ENCODE measurements at regions not wholly inside any gene's neighbourhood (a gene's known extent, or its start where the extent isn't known, plus 50 kb on each side); places are given as distances from the start of the nearest gene placed in this dataset.

GRCh38 chr9:86893811-86894490, 53.4 kb downstream of the GAS1 start:
- no peak for DNase-seq (ENCODE audit: low read depth)
- in situ Hi-C loops (cut with HindIII; ENCODE audit: low pct_unique_long_range_greater_than_20kb, low sequenced_read_pairs), result no loop called here

DNA sequence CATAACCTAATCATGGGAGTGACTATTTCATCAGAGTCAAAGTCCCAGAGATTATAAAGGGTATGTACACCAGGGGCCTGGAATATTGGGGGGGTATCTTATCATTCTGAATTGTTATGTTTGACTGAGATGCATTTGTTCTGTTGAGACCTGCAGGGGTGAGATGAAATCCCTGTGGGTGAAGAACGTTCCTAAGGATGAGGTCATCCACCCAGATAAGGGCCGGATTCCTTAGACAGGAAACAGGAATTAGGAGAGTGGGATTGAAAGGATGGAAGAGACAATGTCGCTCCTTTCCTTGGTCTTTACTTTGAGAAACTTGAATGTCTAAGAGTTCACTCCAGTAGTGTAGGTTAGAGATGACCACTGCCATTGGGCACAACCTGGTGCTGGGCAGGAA, 54.7 kb downstream of the GAS1 start:
- no peak for DNase-seq (ENCODE audit: low read depth)
- in situ Hi-C loops (cut with HindIII; ENCODE audit: low pct_unique_long_range_greater_than_20kb, low sequenced_read_pairs), result no loop called here

GRCh38 chr9:86891886-86892437, 55.3 kb downstream of the GAS1 start:
- no peak for DNase-seq (ENCODE audit: low read depth)
- in situ Hi-C loops (cut with HindIII; ENCODE audit: low pct_unique_long_range_greater_than_20kb, low sequenced_read_pairs), result no loop called here

- in situ Hi-C loops (cut with HindIII; ENCODE audit: low pct_unique_long_range_greater_than_20kb, low sequenced_read_pairs), result no loop called here
- no peak for DNase-seq (ENCODE audit: low read depth)
Measured at GRCh38 chr9:86891091-86891490, 56.2 kb downstream of the GAS1 start.

- in situ Hi-C loops (cut with HindIII; ENCODE audit: low pct_unique_long_range_greater_than_20kb, low sequenced_read_pairs), result no loop called here
- no peak for DNase-seq (ENCODE audit: low read depth)
Measured at GRCh38 chr9:86885232-86885631, 62.1 kb downstream of the GAS1 start.

DNA sequence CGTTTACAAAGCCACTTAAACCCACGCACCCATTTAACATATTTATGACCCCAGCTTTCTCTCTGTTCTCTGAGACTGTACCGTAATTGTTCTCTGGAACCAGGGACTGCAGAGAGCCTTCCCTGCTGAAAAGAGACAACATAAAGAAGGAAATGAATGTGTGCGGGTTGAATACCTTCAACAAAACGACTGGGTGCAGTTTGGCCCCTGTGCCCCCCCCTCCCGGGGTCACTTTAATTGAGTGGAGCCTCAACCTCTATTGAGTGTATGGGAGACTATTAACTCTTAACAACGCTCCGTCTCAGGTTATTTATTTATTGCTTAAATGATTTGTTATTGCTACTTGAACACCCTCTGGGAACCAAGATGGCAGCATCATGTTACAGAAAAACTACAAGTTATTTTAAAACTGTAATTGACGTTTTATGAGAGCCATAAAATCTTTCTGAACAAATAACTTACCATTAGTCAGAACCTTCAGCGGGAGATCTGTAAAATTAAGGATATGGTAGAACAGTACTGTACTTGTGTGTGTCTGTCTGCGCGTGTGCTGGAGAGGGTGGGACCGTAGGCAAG, 70.6 kb downstream of the GAS1 start:
- in situ Hi-C loops (cut with HindIII; ENCODE audit: low pct_unique_long_range_greater_than_20kb, low sequenced_read_pairs), result no loop called here
- no peak for DNase-seq (ENCODE audit: low read depth)

DNA sequence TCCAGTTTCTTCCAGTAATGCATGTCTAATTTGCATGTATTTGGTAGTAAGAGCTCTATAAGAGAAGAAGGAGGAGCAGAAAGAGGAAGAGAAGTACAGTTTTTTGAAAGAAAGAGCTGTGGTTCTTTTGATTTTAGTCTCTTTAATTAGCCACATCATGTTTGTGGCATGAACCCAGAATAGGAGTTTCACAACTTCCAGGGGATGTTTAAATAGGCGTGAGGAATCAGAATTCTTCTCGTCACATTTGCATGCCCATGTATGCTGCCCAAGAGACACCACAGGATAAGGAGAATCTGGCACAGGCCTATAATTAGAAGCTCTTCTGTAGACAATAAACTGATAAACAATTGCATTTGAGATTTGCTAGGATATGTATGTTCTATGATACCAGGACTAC, 78.7 kb downstream of the GAS1 start:
- in situ Hi-C loops (cut with HindIII; ENCODE audit: low pct_unique_long_range_greater_than_20kb, low sequenced_read_pairs), result no loop called here
- no peak for DNase-seq (ENCODE audit: low read depth)

GRCh38 chr9:86867804-86868313, 79.4 kb downstream of the GAS1 start:
- peak; percentile 10 for DNase-seq (ENCODE audit: low read depth)

DNA sequence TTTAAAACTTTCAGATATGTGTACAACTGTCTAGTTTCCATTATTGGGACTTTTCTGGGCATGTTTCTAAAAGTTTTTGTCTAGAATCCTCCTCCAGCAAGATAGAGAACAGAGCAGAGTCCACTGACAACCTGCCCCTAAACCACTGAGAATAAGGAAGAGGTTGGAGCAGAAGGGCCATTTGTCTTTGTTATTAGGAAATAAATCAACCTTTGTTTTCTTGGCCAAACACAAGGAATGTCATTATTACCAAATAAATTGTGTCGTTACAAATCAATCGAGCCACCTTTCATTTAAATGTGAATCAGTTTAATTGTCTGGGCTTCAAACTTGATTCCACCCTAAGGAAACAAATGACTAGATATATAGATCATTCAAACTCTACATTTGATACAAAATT, 81.4 kb downstream of the GAS1 start:
- DNase-seq (ENCODE audit: low read depth), result no peak
- in situ Hi-C loops (cut with HindIII; ENCODE audit: low pct_unique_long_range_greater_than_20kb, low sequenced_read_pairs), result no loop called here

More at GRCh38 chr9:86867804-86868313, 79.4 kb downstream of the GAS1 start:
- in situ Hi-C loops (cut with HindIII; ENCODE audit: low pct_unique_long_range_greater_than_20kb, low sequenced_read_pairs), result no loop called here

- in situ Hi-C loops (cut with HindIII; ENCODE audit: low pct_unique_long_range_greater_than_20kb, low sequenced_read_pairs), result no loop called here
- no peak for DNase-seq (ENCODE audit: low read depth)
Measured at GRCh38 chr9:86860006-86860405, 87.3 kb downstream of the GAS1 start.

DNA sequence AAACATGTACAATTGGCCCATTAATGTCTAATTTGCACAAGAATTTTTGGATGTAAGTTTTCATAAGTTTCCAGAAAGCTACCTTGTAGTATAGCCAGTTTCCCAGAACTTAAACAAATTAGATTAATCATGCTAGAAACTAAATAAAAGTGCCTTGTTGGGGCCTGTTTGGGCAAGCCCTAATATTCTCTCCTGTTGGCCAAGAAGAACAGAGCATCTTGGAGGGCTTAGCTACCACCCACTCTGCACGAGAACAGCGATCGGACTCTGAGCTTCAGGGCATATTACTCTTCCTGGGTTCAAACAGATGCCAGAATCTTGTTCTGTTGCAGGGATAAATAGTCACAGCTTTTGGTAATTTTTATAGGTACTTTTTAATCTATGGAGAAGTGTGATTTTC, 88.2 kb downstream of the GAS1 start:
- in situ Hi-C loops (cut with HindIII; ENCODE audit: low pct_unique_long_range_greater_than_20kb, low sequenced_read_pairs), result no loop called here
- no peak for DNase-seq (ENCODE audit: low read depth)

DNA sequence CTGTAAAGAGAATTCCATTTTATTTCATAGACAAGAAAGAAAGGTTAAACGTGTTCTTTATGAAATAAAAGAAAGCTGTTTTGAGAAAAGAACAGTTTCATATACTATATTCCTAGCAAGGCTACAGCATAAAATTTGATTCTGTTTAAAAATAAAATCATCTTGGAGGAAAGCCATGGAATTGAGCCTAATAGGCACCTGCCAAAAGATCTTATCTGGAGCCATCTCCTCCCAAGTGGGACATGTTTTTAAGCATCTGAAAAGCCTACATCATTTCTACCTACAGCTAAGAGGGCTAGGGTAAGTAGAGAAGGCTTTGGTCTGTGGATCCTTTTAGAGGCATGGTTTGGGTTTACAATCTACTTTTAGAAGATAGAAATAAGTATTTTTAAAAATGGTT, 89.3 kb downstream of the GAS1 start:
- in situ Hi-C loops (cut with HindIII; ENCODE audit: low pct_unique_long_range_greater_than_20kb, low sequenced_read_pairs), result no loop called here
- no peak for DNase-seq (ENCODE audit: low read depth)

DNA sequence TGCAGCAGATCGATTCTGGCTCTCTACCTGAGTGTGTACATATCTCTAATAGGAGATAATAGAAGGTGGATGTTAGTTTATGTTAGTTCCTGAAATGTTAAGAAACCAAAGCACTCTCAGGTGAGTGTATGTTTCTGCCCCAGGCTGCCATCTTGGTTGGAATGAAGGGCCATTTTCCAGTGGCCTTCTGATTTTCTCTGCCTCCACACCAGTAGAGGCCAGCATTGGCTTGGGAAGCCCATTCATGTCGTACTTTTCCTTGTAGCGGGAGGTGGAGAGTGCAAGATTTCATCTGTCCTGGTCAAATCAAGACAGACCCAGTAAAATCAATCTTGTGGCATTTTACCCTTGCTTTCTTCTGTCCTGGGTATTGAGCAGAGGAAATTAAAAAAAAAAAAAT, 91.0 kb downstream of the GAS1 start:
- in situ Hi-C loops (cut with HindIII; ENCODE audit: low pct_unique_long_range_greater_than_20kb, low sequenced_read_pairs), result no loop called here
- no peak for DNase-seq (ENCODE audit: low read depth)

DNA sequence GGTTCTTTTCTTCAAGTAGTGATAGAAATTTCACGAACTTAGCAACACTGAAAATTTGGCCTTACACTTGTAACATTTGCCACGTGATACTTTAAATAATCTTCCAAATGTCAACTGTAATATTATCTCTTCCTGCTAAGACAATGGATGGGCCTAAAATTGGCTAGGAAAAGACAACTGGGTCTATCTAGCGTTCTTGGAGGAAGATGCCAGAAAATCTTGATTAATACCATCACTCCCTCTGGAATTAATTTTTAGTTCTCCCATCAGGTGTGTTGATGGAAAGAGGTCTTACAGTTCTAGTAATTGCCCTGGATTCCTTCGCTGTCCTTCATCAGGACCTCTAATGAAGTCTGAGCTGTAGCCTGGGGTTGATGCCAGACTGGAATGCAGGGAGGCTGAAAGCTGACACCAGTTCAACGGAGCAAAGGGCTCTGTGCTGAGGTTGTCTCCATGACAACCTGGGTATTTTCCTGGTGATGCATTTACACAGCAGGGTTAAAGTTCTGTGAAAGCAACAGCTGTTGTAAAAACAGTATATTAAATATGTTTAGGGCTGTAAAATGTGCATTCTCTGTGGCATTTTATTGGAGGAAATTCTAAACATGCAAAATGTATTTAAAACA, 92.3 kb downstream of the GAS1 start:
- peak; percentile 25 for DNase-seq (ENCODE audit: low read depth)
- in situ Hi-C loops (cut with HindIII; ENCODE audit: low pct_unique_long_range_greater_than_20kb, low sequenced_read_pairs), result no loop called here

DNA sequence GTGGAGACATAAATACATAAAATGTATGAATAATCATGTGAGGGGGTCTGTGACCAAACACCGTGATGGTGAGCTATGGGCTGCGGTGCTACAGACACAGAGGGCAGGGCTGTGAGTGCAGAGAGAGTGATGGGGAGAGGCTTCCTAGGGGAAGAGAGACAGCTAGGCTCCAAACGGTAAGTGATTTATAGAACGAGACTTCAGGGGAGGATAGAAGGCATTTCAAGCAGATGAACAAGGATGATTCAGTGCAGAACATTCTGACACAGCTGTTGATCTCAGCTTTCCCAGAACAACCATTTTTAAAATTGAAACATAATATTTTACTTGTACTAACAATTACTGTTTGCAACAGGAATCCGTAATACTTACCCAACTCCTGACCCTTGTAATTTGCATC, 100.7 kb downstream of the GAS1 start:
- DNase-seq (ENCODE audit: low read depth), result no peak
- in situ Hi-C loops (cut with HindIII; ENCODE audit: low pct_unique_long_range_greater_than_20kb, low sequenced_read_pairs), result no loop called here

DNA sequence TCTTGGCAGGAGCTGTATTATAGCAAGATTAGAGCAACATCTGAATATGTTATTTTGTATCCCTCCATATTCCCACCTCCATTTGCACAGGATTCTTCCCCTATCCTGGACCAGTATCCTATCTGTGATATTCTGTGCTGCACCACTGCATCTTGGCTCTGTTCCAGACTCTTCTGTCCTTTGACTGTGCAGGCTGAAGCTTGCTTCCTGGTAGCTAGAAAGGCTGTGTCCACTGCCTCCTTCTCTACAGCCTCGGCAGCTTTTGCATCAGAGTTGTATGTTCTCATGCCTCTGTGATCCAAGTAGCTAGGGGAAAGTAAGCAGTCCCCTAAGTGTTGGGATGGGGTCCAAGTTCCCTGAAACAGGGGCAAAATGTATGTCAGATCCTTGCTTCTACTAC, 104.1 kb downstream of the GAS1 start:
- no peak for DNase-seq (ENCODE audit: low read depth)
- in situ Hi-C loops (cut with HindIII; ENCODE audit: low pct_unique_long_range_greater_than_20kb, low sequenced_read_pairs), result no loop called here

DNA sequence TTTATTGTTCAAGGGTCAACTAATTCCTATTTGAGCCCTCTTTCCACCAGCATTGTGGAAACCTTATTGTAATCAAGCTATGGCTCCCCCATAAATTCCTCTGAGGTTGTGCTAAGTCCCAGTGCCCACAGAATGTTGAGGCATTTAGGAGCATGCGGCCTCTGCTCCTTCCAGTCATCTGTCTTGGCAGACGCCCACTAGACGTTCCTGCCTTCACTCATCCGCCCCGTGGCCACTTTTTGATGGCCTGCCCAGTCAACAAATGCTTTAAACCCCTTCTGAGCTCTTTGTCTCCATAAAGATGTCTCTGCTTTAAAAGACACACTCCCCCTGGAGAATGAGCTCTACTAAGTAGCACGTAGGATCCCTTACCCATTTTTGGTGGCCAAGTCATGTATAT, 104.7 kb downstream of the GAS1 start:
- no peak for DNase-seq (ENCODE audit: low read depth)
- in situ Hi-C loops (cut with HindIII; ENCODE audit: low pct_unique_long_range_greater_than_20kb, low sequenced_read_pairs), result no loop called here

DNA sequence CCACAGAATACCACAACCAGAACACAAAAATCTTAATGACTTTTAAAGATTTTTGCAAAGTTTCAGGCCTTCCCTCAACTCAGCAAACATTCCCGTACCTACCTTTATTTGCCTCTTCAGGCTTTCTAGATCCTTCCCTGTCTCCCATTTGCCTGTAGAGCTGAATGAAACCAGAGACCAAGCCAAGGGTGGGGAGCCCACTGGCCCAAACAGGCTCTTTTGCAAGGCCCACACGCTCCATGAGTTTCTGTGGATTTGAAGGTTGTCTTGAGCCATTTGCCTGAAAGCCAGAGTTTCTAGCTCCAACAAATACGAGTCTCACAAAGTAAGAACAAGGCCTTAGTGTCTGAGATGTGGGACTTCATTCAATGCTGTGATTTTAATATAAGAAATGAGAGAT, 107.8 kb downstream of the GAS1 start:
- in situ Hi-C loops (cut with HindIII; ENCODE audit: low pct_unique_long_range_greater_than_20kb, low sequenced_read_pairs), result no loop called here
- no peak for DNase-seq (ENCODE audit: low read depth)
